Daoy (cell line): ENCODE measurements at regions not wholly inside any gene's neighbourhood (a gene's known extent, or its start where the extent isn't known, plus 50 kb on each side); places are given as distances from the start of the nearest gene placed in this dataset.
"Not testable (repeated sequence)": the region's sequence is repeated elsewhere in the genome, so short reads cannot be mapped to it uniquely, and the experiment has no call there.

ENCODE experiments used
- DNase-seq: peaks from one replicate; pipeline ENCODE4 v3.0.0-alpha.2; 2015; ENCODE audit warnings: low read depth

DNA sequence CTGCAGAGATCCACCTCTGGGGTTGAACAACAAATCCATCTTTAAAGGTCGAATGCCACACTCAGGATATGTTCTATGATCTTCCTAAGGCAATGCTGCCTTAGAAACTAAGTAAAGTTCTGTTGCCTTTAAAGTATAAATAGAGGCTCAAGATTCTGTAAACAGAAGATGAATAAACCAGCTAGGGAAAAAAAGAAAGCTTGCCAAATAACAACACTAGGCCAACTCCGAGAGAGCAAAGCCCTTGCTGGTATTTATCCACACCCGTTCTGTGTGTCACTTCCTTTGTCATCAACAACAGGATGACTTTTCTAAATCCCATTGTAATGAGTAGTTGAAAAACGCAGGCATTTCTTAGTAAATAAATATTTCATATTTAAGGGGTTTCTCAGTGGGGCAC lies 330.0 kb upstream of the GLI3 start:
- peak; percentile 23 for DNase-seq

DNA sequence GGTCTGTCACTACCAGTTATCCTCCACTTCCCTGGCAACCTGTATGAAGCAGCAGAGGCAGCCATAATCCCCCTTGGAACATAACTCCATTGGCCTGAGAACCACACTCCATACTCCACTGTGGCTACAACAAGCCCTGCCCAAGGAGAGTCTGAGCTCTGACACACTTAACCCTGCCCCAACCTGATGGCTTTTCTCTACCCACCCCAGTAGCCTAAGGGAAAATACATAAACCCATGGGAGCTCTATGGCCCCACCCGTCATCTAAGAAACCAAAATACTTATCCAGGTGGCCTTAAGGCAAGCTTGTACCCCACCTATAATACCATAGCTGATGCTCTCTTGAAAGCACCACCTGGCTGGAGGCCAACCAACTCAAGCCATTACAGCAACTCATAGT lies 324.8 kb upstream of the GLI3 start:
- DNase-seq = no peak

DNA sequence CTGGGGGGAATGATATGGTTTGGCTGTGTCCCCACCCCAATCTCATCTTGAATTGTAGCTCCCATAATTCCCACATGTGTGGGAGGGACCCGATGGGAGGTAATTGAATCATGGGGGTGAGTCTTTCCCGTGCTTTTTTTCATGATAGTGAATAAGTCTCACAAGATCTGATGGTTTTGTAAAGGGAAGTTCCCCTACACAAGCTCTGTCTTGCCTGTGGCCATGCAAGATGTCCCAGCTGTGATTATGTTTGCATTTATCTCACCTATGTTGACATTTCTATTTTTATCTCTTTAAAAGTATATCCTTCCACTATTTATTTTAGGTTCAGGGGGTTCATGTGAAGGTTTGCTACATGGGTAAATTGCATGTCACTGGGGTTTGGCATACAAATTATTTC lies 323.9 kb upstream of the GLI3 start:
- no peak for DNase-seq

GRCh38 chr7:42554932-42555331 lies 317.9 kb upstream of the GLI3 start:
- DNase-seq = not testable (repeated sequence)

GRCh38 chr7:42552227-42552626 lies 315.2 kb upstream of the GLI3 start:
- DNase-seq = no peak

- DNase-seq = no peak
These were observed 313.9 kb upstream of the GLI3 start for GRCh38 chr7:42550706-42551470.

- DNase-seq = peak; percentile 56
These were observed 313.0 kb upstream of the GLI3 start for GRCh38 chr7:42549866-42550485.

DNA sequence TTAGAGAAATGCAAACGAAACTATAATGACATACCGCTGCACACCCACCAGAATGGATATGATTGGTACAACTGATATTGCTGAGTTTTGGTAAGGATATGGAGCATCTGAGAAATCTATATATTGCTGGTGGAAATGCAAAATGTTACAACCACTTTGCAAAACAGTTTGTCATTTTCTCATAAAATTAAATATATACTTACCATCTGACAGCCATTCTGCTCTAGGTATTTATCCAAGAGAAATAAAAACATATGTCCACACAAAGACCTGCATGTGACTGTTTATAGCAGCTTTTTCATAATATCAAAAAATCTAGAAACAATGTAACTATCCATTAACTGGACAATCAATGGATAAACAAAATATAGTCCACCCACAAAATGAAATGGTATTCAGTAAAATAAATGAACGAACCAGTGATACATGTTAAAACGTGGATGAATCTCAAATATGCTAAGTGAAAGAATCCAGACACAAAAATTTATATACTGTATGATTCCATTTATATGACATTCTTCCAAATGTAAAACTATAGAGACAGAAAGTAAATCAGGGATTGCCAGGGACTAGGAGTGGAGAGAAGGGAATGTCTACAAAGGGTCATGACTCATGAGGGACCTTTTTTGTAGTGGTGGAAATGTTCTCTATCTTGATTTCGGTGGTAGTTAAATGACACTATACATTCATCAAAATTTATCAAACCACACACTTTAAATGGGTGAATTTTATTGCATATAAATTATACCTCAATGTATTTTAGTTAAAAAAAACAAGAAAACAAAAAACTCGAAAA lies 312.0 kb upstream of the GLI3 start:
- DNase-seq = peak; percentile 34

- no peak for DNase-seq
These were observed 308.2 kb upstream of the GLI3 start for GRCh38 chr7:42545049-42545724.

DNA sequence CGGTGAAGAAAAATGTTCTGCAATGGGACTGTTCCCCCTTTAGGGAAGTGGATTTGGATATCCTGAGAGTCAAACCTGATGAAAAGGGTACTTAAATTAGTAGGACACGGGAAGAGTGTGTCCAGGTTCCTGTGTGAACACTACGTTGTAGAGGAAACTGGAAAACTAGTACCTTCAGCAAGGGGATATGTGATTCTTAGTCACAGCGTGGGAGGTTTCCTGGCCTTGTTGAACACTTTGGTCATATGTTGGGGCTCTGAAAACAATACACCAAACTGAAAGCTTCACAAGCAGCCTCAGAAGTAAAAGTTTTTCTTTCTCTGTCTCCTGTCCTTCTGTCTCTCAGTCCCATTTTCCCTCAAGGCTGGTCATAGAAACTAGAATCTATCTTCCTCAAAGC lies 306.9 kb upstream of the GLI3 start:
- DNase-seq = no peak

DNA sequence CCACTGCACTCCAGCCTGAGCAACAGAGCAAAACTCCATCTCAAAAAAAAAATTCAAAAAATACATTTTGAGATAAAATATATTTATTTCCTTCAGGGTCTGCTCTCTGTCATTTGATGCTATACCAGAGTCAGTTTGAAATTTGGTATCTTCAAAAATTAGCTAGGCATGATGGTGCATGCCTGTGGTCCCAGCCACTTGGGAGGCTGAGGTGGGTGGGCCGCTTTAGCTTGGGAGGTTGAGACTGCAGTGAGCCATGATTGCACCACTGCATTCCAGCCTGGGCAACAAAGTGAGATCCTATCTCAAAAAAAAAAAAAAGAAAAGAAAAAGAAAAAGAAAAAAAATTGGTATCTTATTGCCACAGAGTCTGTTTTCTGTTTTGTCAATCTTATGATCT lies 305.4 kb upstream of the GLI3 start:
- not testable (repeated sequence) for DNase-seq

DNA sequence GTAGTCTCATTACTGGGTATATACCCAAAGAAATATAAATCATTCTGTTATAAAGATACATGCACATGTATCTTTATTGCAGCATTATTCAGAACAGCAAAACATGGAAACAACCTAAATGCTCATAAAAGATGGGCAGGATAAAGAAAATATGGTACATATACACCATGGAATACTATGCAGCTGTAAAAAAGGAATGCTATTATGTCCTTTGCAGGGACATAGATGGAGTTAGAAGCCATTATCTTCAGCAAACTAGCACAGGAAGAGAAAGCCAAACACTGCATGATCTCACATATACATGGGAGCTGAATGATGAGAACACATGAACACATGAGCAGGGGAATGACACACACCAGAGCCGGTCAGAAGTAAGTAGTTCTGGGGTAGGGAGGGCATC lies 297.4 kb upstream of the GLI3 start:
- no peak for DNase-seq

DNA sequence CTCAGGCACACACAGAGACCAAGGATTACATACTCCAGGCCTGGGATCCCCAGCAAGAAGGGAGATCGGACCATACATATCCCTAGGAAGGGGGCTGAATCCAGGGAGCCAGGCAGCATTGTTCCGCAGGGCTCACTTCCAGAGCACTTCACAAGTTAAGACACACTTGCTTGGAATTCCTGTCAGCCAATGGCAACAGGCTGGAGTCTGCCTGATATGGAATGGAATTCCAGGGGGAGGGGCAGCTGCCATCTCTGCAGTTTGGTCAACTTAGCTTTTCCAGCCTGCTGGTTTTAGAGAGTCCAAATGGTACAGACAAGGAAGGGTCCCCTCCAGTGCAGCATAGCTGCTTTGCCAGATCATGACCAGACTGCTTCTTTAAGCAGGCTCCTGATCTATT lies 290.0 kb upstream of the GLI3 start:
- no peak for DNase-seq

DNA sequence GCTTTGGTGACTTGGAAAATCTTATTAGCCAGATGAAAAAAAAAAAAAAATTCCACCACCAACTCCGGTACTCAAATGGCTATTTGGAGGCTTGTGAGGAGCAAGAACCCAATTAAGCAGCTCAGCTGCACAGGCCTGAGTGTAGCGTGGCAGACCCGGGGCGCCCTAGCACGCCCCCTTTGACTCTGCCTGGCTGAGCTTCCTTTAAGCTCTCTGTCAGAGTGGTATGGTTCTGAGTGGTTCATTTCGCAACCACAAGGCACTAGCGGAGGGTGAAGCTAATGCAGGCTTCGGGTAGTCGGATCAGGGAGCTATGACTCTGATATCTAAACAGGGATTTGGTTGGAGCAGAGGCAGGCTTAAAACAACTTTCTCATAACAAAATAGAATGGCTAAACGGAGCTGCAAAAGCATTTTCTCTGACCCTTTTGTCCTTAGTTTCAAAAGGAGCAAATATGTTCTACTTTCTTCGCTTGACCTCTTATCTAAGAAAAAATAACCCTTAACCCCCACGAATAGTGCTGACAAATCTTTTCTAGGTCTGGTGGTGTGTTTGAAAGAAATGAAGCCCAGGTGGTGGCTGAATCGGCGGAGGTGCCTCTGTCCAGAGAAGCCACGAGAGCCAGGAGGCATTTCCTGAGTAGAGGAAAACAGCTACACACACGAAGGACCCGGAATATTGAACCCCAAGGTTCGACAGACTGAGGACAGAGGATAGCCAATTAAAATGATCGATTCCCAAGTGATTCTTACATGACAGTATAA lies 285.4 kb upstream of the GLI3 start:
- DNase-seq = peak; percentile 80

DNA sequence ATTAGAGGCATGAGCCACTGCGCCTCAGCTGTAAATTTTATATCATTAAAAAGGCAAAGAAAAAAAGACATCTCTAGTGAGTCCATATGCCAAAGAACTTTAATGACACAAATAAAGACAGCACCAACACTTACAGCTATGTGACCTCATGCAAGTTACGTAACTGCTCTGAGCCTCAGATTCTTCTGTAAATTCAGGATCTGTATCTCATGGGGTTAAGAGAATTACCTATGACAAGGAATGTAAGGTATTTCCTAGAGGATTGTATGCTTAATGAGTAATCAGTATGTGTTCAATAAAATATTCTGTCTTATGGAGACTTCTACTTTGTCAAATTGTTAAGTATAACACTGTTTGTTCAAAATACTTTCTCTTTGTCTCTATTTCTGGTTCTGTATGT lies 274.0 kb upstream of the GLI3 start:
- DNase-seq = no peak

DNA sequence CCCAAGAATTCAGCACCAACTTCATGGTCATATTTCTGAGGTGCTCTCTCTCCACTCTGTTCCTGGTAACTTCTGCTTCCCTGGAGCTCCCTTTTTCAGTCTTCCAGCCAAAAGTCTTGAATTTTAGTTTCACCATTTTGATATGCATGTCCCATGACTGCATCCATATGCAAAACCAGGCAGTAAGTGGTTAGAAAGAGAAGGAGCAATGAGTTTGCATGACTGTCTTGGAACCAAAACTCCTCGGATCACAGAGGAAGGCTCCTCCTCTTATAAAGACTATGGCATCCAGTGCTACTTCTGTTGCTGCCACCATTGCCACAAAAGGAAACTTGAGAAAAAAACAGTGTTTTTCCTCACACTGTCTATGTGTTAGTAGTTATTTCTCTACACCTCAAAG lies 269.1 kb upstream of the GLI3 start:
- DNase-seq = no peak

DNA sequence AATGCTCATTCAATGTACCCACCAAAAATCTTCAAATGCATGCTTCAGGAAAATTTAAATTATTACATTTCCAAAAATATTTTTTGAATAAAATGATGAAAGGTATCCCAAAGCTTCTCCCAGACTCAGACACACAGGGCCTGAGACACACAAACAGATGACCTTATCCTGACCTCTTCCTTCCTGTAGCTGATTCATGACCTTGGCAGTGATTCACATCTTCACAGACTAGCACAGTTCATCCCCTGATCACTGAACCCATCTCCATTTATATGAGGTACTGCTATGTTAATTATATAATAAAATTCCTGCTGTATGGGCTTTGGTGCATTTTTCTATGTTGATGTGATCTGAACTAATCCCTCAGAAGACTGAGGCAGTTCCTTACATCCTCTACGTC lies 265.0 kb upstream of the GLI3 start:
- DNase-seq = peak; percentile 82

- no peak for DNase-seq
These were observed 258.2 kb upstream of the GLI3 start for GRCh38 chr7:42495256-42495655.

GRCh38 chr7:42494736-42495135 lies 257.7 kb upstream of the GLI3 start:
- peak; percentile 33 for DNase-seq

DNA sequence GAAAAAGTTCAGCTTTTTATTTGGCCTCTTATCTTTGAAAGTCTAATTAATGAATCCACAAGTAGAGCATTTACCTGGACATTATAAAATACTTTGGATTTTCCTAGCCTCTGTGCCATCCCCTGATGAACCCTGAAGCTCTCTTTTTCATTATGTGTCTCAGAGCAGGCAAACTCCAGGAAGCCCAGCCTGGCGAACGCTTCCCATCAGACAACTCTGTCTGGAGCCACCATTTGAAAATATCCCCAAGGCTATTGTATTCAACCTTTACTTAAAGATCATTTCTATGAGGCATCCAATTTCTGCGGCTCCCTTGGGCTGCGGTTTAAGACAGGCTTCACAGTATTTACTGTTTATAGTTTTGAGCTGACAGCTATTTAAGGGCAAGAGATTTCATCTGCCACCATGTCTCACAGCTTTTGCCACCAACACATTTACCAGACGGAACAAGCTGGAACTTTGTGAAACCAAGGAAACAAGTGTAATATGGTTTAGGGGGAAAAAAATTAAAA lies 257.2 kb upstream of the GLI3 start:
- DNase-seq = no peak

- peak; percentile 88 for DNase-seq
These were observed 256.6 kb upstream of the GLI3 start for GRCh38 chr7:42493436-42494198.
